Left lobe of liver (tissue), 2 donors: ENCODE measurements at regions not wholly inside any gene's neighbourhood (a gene's known extent, or its start where the extent isn't known, plus 50 kb on each side); places are given as distances from the start of the nearest gene placed in this dataset.

Source experiments
- ATAC-seq: fragments of 200-7000 bp; cut with Tn5 transposase; one replicate; pipeline ENCODE4 v1.9.1; 2020; ENCODE audit warnings: mild to moderate bottlenecking, moderate library complexity
- DNase-seq: peaks from one replicate; pipeline ENCODE4 v3.0.0-alpha.2; 2020; ENCODE audit warnings: low spot score
- donor health status: DM: no; HTN: no; CAD: no; lungs with moderate emphysema.
- donor health status: DM: no; HTN: yes; CAD: no.

DNA sequence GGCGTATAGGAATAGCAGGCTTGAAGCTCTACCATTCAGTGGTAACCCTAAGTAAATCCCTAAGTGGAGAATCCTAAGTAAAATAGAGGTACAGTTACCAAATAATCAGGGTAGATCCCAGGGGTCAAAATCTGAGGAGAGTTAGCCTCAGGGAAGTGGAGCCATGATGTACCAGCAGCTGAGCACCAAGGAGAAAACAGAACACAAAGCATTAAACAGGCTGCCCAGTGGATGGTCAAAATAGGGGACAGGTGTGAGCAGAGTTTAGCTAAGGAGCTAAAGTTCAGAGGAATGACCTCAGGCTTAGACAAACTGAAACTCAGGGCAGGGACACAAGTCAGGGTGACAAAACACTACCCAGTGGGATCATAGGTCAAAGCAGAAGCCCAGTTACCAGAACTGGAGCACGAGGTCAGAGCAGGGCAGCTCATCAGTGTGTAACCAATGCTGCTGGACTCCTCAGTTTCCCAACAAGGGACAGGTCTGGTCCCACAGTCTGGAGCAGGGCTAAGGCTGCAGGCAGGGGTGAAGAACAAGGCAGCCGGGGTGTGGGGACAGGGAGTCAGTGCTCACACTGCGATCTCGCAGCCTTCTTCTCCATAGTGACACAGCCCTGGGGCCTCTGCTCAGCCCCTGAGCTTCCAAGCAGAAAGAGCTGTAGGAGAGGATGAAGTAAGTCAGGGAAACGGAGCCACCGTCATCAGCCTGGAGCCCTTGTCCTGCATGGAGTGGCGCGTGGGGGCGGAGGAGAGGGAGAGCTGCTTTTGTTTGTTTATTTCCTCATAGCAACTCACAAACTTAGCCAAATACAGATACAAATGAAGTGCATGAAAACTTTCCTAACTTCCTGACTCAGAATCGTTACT lies 264.0 kb downstream of the MREG start:
- DNase-seq (peak; percentile 90), ATAC-seq (peak; percentile 78)

DNA sequence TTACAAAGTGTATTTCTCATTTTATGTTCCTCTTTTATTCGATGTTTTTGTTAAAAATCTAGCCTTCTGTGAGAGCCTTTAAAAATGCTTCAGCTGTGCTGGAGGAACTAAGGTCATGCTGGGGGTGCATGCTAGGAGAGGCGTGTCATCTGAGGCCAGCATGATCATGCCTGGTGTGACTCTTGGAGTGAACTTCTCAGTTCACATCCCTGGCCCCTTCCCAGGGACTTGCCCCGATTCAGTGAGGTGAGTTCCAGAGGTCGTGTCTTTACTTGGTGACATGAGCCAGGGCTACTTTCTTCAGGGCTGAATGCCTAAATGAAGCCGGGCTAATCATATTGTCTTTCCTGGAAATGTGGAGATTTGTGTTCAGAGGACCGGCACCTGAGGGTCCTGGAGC lies 264.9 kb downstream of the MREG start:
- DNase-seq, result peak; percentile 84
- peak; percentile 45 for ATAC-seq

GRCh38 chr2:215746887-215747615 lies 266.3 kb downstream of the MREG start:
- ATAC-seq (peak; percentile 31), DNase-seq (peak; percentile 62)

DNA sequence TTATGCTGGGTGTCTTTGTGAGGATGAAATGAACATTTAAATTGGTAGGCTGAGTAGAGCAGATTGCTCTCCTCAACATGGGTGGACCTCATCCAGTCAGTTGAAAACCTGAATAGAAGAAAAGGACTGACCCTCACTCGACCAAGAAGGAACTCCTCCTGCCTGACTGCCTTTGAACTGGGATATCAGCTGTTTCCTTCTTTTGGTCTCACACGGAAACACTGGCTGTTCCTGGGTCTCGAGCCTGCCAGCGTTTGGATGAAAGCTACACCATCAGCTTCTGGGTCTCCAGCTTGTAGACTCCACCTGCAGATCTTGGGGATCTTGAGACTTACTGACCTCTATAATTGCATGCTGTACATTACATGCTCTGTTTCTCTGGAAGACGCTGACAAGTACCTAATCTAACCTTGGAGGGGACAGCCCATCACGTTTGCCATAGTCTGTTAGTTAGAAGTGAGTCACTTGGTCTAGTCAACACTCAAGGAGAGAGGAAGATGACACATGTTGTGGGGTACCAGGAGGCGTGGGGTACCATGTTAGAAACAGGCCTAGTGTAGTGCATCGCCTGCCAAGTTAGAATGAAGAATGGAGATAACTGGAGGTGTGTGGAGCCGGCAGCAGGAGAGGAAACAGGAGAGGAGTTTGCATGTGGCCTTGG lies 267.0 kb downstream of the MREG start:
- DNase-seq (no peak), ATAC-seq (no peak)

DNA sequence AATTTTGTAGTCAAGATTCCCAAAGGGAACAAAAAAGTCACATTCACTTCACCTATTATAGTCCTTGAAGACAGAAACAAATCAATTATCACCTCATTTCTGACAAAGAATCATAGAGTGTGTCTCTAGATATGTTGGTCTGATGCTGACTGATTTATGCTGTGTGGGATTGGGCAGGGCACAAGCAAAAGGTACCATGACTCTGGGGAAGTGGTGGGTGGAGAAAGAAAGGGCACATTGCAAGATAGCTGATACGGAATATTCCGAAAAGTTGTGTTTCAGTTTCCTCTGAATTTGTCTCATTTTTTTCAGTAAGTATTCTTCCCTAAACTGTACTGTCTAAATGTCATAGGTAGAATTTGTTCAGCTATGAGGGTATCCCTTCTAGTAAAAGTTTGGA lies 268.0 kb downstream of the MREG start:
- no peak for DNase-seq
- no peak for ATAC-seq

DNA sequence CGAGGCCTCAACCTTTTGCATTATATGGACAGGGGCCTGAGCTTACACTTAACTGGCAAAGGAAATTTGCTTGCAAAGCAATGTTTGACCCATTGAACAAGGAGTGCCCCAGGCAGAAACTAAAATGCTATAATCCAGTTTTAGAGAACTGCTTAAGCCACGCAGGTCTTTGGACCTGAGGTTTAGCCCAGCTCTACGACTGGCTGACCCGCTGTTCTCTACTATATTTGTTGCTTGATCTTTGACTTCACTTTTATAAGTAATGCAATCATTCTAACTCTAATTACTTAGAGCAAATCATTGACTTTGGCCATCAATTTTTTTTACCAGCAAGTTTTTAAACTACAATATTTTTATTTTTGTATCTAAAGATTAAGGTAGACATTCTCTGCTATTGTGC lies 268.8 kb downstream of the MREG start:
- DNase-seq (no peak), ATAC-seq (no peak)

DNA sequence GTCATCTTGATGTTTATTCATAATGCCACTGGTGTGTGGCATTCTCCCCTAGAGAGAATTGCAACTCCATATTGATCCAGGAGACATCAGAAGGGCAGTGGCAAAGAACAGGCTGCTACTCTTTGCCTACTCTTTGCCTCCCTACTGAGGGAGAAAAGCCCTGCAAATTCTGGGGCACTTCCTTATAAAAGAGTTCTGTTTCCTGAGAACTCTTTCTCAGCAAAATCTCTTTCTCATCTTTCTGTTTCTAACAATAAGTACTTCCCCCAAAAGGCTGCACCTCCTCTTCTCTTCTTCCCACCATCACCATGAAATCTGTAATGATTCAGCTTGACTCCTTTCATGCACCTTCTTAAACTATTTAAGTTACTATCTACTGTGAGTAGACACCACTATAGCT lies 270.3 kb downstream of the MREG start:
- ATAC-seq (no peak), DNase-seq (no peak)

DNA sequence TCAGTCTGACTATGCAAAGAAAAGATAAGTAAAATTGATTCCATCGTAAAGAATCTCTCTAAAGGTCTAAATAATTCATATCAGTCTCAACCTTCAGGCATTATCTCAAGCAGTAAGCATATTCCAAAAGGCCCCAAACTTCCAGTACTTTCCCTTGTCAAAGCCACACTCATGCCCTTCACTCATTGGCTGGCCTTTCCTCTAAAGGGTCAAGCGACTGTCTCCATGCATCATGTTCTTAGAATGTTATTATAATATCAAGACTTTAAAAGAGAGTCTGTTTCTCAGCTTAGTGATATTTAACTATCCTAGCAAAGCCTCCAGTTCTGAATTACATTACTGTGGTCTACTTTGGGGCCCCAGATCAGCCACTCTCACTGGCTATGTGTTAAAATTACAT lies 271.3 kb downstream of the MREG start:
- no peak for DNase-seq
- no peak for ATAC-seq

DNA sequence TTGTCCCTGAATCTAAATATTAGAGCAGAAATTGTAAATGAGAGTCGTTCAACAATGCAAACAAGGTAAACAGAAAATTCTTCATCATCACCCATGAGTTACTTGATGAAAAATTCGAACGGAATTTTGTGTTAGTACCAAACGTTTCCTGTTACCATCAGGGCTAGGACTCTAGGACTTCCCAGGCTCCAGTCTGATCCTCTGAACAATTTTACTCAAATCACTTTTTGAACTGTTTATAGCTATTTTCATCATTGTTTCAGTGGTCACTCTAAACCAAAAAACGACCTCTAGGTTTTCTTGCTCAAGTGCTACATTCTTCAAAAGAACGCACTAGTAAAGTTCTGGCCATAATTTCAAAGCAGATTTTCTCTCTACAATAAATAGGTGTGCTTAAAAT lies 273.3 kb downstream of the MREG start:
- no peak for ATAC-seq
- no peak for DNase-seq

GRCh38 chr2:215738351-215738750 lies 275.0 kb downstream of the MREG start:
- ATAC-seq (no peak), DNase-seq (no peak)

DNA sequence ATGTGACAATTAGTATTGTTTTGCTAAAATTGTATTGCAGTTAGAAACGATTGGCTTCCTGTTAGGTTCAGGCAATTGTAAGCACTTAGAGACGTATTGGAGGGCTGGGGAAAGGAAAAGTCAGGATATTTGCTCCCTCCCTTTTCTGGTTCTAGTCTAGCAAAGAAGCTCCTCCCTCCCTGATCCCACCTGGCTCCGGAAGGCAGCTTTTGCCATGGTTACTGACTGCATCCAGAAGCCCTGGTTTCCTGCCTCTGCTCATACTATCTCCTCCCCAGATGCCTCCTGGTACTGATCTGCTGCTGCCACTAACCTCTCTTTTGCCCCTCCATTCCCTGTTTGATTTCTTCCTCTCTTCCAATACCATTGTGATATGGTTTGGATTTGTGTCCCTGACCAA lies 275.9 kb downstream of the MREG start:
- ATAC-seq, result no peak
- DNase-seq, result no peak

- DNase-seq (no peak), ATAC-seq (no peak)
These were observed 276.6 kb downstream of the MREG start for GRCh38 chr2:215736653-215737290.

- DNase-seq (no peak), ATAC-seq (no peak)
These were observed 282.2 kb downstream of the MREG start for GRCh38 chr2:215731108-215731658.

DNA sequence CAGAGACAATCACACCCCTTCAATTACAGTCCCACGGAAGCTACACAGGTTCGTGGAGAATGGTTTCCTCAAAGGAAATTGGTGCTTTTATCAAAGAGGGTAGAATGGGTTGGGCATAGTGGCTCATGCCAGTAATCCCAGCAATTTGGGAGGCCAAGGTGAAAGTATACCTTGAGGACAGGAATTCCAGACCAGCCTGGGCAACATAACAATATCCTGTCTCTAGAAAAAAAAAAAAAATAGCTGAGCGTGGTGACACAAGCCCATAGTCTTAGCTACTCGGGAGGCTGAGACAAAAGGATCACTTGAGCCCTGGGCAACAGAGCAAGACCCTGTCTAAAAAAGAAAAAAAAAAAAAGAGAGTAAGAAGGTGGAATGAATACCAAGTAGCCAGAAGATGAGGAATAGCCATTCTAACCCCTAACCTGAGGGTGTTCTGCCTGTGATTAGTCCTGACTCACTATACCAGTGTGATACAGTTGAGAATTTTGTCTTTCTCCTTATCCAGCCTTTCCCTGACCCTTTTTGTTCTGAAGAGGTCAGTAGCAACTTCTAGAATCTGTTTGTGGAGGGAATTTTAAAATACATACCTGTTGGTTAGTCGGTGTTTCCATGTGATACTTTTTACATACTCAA lies 283.2 kb downstream of the MREG start:
- DNase-seq (no peak), ATAC-seq (no peak)

GRCh38 chr2:215728504-215729065 lies 284.8 kb downstream of the MREG start:
- peak; percentile 37 for ATAC-seq
- no peak for DNase-seq

- peak; percentile 97 for ATAC-seq
These were observed 285.5 kb downstream of the MREG start for GRCh38 chr2:215727507-215728503.

GRCh38 chr2:215726070-215726469 lies 287.3 kb downstream of the MREG start:
- DNase-seq (no peak), ATAC-seq (no peak)

More at GRCh38 chr2:215727507-215728503, 285.5 kb downstream of the MREG start:
- DNase-seq, result no peak

GRCh38 chr2:215724146-215724545 lies 288.3 kb upstream of the FN1 start:
- ATAC-seq, result no peak
- DNase-seq, result no peak

DNA sequence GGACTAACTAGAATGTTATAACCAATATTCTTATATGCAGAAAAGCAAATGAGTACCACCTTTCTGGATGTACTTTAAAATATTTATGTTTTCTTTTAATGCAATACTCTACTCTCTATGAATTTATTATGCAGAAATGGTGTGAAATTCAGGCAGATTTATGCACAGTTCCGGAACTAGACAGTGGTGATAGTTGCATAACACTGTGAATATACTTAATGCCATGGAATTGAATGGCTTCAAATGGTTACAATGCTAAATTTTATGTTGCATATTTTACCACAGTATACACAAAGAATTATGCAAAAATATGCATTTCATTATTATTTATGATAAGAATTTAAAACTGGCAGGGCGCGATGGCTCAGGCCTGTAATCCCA lies 287.8 kb upstream of the FN1 start:
- ATAC-seq (no peak), DNase-seq (no peak)
